ENCODE measurements at regions not wholly inside any gene's neighbourhood (a gene's known extent, or its start where the extent isn't known, plus 50 kb on each side); places are given as distances from the start of the nearest gene placed in this dataset.
"Not testable (repeated sequence)": the region's sequence is repeated elsewhere in the genome, so short reads cannot be mapped to it uniquely, and the experiment has no call there.

GRCh38 chr14:65847931-65848330 is 435.4 kb downstream of the FUT8 start:
- TF ChIP-seq CTCF, POLR2A, POLR2AphosphoS5 (IDR thresholded peaks at IDR 0.05): not testable (repeated sequence)
